H1 (cell line): ENCODE measurements at regions not wholly inside any gene's neighbourhood (a gene's known extent, or its start where the extent isn't known, plus 50 kb on each side); places are given as distances from the start of the nearest gene placed in this dataset.

ENCODE experiments used
- CEBPB ChIP-seq: IDR thresholded peaks from 2 replicates; pipeline ENCODE4 v1.6.1; 2012; ENCODE audit warnings: low read depth, low read length
- CTBP2 ChIP-seq: IDR thresholded peaks from 2 replicates; pipeline ENCODE4 v1.7.0; 2011; ENCODE audit warnings: borderline replicate concordance, mild to moderate bottlenecking, moderate library complexity, mixed read lengths, low read length; ENCODE audit not compliant: insufficient read depth, insufficient read length
- KDM1A ChIP-seq: fragments of 200-600, 300-600 bp; sonication (generic); IDR thresholded peaks from 2 replicates; pipeline ENCODE4 v1.7.1; 2016; ENCODE audit warnings: mild to moderate bottlenecking, low read length, borderline replicate concordance
- POU5F1 ChIP-seq: IDR thresholded peaks from 2 replicates; pipeline ENCODE4 v1.6.1; 2011; ENCODE audit warnings: low read depth, mild to moderate bottlenecking, low read length, moderate library complexity
- SIX5 ChIP-seq: IDR thresholded peaks from 2 replicates; pipeline ENCODE4 v1.6.1; 2011; ENCODE audit warnings: mild to moderate bottlenecking, low read depth, low read length
- YY1 ChIP-seq: IDR thresholded peaks from 2 replicates; pipeline ENCODE4 v1.6.1; 2011; ENCODE audit warnings: low read depth, mild to moderate bottlenecking, low read length
- TF ChIP-seq, protein P1 (sequence below): fragments of 300-600 bp; sonication (generic); IDR thresholded peaks from 2 replicates; pipeline ENCODE4 v1.7.1; 2012; ENCODE audit warnings: low read length, moderate library complexity, mild to moderate bottlenecking, inconsistent platforms; ENCODE audit not compliant: insufficient replicate concordance

DNA sequence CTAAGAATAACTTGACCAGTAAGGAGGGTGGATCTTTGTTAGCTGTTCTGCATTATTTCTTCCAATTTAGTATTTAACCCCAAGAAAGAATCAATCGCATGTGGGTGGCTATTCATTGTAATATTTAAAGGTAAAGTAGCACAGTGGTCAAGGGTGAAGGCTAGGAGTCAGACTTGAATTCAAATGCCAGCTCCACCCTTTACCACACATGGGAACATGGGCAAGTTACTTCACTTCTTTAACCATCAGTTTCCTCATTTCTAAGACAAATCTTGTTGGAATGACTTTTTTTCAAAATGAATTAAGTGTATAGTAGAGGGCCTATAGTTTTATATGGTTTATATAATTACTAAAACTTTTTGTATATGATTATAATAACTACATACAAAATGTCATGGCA is 71.3 kb upstream of the S1PR1 start (continued):
- no peak for TF ChIP-seq CTBP2
- TF ChIP-seq, protein P1, sequence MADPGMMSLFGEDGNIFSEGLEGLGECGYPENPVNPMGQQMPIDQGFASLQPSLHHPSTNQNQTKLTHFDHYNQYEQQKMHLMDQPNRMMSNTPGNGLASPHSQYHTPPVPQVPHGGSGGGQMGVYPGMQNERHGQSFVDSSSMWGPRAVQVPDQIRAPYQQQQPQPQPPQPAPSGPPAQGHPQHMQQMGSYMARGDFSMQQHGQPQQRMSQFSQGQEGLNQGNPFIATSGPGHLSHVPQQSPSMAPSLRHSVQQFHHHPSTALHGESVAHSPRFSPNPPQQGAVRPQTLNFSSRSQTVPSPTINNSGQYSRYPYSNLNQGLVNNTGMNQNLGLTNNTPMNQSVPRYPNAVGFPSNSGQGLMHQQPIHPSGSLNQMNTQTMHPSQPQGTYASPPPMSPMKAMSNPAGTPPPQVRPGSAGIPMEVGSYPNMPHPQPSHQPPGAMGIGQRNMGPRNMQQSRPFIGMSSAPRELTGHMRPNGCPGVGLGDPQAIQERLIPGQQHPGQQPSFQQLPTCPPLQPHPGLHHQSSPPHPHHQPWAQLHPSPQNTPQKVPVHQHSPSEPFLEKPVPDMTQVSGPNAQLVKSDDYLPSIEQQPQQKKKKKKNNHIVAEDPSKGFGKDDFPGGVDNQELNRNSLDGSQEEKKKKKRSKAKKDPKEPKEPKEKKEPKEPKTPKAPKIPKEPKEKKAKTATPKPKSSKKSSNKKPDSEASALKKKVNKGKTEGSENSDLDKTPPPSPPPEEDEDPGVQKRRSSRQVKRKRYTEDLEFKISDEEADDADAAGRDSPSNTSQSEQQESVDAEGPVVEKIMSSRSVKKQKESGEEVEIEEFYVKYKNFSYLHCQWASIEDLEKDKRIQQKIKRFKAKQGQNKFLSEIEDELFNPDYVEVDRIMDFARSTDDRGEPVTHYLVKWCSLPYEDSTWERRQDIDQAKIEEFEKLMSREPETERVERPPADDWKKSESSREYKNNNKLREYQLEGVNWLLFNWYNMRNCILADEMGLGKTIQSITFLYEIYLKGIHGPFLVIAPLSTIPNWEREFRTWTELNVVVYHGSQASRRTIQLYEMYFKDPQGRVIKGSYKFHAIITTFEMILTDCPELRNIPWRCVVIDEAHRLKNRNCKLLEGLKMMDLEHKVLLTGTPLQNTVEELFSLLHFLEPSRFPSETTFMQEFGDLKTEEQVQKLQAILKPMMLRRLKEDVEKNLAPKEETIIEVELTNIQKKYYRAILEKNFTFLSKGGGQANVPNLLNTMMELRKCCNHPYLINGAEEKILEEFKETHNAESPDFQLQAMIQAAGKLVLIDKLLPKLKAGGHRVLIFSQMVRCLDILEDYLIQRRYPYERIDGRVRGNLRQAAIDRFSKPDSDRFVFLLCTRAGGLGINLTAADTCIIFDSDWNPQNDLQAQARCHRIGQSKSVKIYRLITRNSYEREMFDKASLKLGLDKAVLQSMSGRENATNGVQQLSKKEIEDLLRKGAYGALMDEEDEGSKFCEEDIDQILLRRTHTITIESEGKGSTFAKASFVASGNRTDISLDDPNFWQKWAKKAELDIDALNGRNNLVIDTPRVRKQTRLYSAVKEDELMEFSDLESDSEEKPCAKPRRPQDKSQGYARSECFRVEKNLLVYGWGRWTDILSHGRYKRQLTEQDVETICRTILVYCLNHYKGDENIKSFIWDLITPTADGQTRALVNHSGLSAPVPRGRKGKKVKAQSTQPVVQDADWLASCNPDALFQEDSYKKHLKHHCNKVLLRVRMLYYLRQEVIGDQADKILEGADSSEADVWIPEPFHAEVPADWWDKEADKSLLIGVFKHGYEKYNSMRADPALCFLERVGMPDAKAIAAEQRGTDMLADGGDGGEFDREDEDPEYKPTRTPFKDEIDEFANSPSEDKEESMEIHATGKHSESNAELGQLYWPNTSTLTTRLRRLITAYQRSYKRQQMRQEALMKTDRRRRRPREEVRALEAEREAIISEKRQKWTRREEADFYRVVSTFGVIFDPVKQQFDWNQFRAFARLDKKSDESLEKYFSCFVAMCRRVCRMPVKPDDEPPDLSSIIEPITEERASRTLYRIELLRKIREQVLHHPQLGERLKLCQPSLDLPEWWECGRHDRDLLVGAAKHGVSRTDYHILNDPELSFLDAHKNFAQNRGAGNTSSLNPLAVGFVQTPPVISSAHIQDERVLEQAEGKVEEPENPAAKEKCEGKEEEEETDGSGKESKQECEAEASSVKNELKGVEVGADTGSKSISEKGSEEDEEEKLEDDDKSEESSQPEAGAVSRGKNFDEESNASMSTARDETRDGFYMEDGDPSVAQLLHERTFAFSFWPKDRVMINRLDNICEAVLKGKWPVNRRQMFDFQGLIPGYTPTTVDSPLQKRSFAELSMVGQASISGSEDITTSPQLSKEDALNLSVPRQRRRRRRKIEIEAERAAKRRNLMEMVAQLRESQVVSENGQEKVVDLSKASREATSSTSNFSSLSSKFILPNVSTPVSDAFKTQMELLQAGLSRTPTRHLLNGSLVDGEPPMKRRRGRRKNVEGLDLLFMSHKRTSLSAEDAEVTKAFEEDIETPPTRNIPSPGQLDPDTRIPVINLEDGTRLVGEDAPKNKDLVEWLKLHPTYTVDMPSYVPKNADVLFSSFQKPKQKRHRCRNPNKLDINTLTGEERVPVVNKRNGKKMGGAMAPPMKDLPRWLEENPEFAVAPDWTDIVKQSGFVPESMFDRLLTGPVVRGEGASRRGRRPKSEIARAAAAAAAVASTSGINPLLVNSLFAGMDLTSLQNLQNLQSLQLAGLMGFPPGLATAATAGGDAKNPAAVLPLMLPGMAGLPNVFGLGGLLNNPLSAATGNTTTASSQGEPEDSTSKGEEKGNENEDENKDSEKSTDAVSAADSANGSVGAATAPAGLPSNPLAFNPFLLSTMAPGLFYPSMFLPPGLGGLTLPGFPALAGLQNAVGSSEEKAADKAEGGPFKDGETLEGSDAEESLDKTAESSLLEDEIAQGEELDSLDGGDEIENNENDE, result no peak
- no peak for TF ChIP-seq POU5F1
- TF ChIP-seq CEBPB, result no peak
- no peak for TF ChIP-seq YY1
- TF ChIP-seq SIX5, result no peak
- no peak for TF ChIP-seq KDM1A
- TF ChIP-seq, all 59 proteins: peak for 0
